HG02981 (cell line): ENCODE measurements at regions not wholly inside any gene's neighbourhood (a gene's known extent, or its start where the extent isn't known, plus 50 kb on each side); places are given as distances from the start of the nearest gene placed in this dataset.
"Not testable (repeated sequence)": the region's sequence is repeated elsewhere in the genome, so short reads cannot be mapped to it uniquely, and the experiment has no call there.

Source experiments
- ATAC-seq: cut with Tn5 transposase; IDR thresholded peaks from one replicate; pipeline ENCODE4 v1.9.1; 2021; ENCODE audit warnings: mild to moderate bottlenecking, moderate library complexity; ENCODE audit not compliant: unreplicated experiment

DNA sequence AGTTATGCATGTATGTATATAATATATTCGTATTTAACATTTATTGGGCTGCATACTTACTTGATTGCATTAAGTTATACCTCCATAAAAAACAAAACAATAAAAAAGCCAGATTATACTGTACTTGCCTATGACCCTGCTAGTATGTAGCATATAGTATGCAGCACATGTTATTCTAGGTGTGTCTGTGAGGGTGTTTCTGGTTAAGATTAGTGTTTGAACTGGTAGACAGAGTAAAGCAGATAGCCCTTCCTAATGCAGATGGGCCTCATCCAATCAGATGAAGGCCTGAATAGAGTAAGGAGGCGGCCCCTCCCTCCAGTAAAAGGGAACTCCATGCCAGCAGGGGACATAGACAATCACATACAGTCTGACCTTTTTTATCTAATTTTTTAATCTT lies 323.3 kb upstream of the USP24 start:
- ATAC-seq: no peak

DNA sequence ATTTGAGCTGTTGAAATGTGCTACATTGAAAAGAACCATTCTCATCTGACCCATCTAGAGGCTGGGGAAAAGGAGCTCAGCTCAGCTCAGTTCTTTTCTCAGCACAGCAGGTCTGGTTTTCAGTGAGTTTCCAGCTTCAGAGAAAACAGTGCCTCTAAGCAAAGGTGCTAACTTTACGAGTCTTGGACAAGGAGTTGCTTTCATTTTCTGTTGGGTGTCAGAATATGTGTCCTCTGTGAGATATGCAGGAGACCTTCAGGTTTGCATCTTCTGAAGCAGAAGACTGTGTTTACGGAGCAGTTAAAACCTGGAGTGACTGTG lies 321.3 kb upstream of the USP24 start:
- ATAC-seq: no peak

DNA sequence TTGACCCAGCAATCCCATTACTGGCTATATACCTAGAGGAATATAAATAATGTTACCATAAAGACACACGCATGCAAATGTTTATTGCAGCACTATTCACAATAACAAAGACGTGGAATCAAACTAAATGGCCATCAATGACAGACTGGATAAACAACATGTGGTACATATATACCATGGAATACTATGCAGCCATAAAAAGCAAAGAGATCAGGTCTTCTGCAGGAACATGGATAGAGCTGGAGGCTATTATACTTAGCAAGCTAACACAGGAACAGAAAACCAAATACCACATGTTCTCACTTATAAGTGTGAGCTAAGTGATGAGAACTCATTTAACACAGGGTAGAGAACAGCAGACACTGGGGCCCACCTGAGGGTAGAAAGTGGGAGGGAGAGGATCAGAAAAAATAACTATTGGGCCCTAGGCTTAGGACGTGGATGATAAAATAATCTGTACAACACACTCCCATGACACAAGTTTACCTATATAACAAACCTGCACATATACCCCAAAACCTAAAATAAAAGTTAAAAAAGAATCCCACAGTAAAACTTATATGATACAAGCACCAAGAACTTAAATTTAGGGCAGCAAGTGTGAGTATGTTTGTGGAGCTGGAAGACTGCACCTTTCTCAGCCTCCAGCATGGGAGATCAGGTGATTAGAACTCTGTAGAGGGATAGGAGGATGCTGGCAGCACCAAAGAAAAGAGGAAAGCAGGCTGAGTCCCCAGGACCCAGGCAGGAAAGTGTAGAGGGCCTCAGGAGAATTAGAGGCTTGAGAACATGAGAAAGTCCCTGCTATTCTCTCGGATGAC lies 320.8 kb upstream of the USP24 start:
- no peak for ATAC-seq

DNA sequence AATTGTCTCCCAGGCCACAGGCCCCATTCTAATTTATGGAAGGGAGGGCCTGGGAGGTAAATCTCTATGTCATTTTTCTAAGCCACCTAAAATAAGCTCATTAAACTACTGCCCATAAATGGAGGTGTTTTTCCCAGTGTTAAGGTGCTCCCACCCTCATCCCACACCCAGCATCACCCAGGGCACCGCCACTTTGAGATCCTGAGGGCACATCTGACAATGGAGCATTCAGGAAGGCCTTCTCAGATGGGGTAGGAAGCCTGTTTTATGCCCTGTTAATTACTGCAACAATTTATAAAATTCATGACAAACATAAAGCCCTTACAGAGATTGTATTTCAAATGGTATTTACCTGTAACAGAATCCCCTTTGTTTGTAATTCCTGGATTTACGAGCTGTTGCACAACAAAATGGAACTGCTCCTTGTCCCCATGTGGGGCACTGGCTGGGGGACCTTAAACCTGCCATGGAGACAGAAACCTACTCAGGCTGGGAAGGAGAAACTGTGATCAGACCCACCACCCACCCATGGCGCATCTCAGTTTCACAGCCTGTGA lies 319.5 kb upstream of the USP24 start:
- no peak for ATAC-seq

DNA sequence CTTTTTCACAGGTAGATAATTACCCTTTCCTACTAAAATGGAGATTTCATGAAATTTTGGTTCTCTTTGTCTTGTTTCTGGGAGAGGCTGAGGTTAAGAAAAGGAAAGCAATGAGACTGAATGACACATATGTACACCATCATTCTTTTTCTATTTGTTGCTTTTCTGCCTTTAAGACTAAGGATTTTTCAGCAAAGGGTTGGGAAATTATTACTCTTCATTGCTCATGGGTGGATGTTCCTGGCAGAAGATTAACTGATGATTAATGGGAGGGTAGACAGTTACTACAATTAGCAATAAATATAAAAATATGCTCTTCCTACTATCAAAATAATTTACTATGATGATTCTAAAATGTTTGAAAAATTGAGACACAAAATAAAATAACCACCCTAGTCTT lies 316.5 kb upstream of the USP24 start:
- ATAC-seq: no peak

DNA sequence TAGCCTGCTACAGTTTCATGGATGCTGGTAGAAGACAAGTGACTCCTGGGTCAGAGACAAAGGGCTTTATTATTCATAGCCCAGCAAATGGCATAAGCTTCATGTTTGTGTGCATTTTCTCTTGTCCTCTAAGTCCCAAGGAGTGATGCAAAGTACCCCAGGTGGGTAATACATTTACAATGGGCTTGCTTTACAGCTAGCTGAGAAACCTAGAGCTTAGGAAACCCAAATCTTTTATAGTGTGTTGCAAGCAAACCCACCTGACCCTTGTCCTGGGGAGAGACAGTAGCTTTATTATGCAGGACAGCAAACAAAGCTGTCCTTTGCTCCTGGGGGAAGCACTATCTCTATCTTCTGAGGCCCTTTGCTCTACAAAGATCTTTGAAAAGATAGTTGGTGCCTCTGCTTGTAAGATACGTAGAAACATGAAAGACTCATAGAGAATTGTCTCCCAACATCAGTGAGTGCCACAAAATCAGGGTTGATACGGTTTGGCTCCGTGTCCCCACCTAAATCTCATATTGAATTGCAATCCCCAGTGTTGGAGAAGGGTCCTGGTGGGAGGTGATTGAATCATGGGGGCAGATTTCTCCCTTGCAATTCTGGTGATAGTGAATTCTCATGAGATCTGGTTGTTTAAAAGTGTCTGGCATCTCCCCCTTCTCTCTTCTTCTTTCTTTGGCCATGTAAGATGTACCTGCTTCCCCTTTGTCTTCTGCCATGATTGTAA lies 315.8 kb upstream of the USP24 start:
- ATAC-seq: no peak

DNA sequence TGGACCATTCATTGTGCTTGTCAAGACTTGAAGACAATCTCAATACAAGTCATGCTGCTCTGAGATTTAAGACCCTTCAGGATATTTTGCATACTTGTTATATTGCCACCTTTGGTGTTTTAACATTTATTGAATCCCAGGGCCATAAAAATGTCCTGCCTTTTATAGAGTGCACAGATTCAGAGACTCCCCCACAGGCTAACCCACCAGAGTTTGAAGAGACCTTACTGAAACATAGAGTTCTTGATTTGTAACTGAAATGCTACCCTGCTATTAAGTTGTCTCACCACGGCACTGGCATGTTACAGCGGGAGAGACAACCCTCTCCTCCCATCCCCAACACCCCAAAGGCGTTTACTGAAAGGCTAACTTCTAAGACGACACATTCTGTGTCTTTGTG lies 313.9 kb upstream of the USP24 start:
- no peak for ATAC-seq

DNA sequence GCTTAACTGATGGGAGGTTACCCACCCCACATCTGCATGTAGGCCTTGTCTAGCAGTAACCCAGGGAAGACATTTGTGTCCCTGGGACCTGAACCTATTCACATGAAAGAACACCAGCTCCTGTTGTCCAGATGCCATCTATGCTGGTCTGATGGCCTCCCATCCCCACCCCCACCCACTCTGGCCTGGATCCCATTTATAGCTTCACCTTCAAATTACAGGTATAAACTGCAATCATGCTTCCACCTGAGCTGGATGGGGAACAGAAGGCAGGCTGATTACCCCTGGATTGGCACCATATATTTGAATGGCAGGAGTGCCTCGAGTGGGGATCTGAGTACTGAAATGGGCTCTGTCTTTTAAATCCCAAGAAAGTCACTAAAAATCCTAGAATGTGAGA lies 312.7 kb upstream of the USP24 start:
- ATAC-seq: no peak

DNA sequence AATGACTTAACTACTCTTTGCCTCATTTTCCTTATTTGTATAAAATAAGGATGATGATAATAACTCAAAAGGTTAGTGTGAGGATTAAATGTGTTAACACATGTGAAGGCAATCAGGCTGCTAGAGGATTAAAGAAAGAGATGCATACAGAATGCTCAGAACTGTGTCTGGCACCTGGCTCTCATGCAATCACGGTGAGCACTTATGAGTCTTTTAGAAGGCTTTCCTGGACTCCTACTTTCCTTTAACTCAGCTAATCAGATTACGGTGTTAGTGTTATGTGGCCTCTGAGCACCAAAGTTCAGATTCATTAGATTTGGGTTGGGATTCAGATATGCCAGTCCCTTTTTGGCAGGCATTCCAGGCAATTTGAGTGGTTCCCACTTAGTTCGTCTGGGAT lies 311.6 kb upstream of the USP24 start:
- no peak for ATAC-seq

DNA sequence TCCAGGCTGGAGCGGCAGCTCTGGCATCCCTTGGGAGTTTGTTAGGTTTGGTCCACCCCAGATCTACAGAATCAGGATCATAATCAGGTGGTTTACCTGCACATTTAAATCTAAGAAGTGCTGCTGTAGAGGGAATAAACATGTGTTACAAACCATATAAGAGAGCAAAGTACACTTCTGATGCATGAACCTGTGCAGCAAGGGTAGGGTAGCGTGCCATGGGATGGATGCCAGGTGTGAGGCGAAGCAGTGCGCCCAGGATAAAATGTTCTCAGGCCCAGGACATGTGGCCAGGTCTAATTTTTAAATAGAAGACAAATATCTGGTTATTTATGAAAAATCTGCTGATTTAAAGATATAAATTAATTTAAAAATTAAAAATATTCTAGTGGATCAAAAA lies 308.8 kb upstream of the USP24 start:
- no peak for ATAC-seq

DNA sequence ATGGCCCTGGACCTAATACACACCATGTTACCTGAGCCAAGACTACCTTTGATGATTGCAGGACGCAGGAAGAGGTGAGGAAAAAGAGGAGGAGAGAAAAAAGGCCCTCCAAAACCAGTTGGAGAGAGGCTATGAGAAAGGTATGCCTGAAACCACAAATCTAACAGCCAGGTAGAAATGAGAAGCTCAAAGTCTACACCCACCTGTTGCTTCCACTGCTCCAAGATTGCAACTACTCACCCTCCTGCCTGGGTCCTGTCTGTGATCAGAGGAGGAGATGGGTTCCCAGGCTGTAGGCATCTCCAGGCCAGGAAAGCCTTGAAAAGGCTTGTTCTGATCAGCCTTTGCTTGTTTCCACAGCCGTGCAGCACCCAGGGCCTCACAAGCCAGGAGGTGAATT lies 307.8 kb upstream of the USP24 start:
- no peak for ATAC-seq

DNA sequence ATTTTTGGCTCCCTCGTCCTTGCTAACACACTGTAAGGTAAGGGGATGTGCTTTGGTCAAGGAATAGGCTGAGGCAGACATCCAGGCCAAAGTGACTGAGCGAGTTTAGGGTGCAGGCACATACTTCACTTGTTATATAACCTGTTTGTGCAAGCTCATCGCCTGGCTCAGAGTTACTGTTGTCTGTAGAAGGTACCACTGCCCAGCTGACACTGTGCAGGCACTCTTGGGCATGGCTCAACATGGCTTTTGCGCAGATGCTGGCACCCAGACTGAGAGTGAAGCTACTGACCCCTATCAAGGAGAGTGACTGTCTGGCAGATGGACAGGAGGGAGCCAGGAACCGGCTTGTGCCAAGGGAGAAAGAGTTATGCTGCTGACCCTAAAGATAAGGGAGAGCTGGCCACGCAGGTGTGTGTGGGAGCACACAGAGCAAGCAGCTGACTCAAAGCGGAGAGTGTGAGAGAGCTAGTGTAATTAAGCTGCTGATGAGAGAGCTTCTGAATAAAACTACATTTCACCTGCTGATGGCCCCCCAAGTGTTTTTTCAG lies 307.3 kb upstream of the USP24 start:
- no peak for ATAC-seq

DNA sequence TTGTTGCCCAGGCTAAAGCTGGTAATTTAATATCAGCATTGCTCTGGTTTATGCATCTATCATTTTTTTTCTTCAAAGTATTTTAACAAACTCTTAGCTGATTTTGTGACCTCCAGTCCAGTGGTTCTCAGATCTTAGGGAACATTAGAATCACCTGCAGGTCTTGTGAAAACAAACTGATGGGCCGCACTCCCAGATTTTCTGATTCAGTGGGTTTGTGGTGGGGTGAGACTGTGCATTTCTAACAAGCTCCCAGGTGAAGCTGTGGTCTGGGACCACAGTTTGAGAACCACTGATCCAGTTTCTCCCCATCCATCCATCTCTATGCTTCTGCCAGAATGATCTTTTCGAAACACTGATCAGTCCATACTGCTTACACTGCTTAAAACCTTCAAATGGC lies 305.7 kb upstream of the USP24 start:
- ATAC-seq: no peak

DNA sequence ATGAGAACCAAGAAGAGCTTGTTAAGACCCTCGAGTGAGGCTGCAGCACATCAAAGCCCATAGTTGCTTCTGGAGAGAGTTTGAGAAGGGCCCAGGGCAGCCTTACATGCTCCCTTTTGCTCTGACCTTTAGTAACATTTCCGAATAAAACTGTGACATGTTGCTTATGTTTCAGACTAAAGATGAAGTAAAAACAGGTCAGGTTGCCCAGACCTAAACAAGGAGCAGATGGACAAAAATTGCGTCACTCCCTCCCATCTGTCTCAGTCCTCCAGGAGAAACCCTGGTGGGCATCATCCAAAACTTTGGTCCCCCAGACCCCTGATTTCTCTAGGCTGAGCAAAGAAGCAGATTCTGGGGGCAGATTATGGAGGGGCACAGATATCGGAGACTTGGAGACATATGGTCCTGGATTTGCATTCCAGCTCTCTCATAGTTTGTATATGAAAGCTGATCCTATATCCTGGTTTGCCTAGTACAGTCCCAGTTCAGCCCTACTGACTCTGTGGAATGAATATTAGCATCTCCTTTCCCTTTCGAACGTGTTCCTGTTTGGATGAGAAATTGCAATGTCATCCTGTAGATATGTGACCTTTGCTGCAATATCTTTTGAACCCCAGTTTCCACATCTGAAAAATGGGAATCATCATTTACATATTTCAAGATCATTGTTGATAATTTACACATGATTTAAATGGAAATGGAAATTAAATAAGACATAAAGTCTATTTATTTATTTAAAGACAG lies 304.9 kb upstream of the USP24 start:
- no peak for ATAC-seq

DNA sequence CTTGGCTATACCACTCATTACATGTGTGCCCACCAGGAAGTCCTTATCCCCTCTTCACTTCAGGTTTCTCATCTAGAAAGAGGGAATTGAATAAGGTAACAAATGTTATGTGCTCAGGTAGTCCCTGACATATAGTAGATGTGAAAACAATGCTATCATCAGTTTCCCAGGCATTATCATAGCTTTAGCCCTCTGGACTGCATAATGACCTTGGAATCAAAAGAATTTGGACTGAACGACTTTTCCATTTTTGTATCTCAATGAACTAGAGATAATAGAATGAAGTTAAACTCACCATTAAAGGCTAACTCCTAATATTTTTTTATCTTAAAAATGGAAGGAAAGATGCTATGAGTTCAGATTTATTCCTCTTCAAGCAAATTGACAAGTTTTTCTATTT lies 304.1 kb upstream of the USP24 start:
- no peak for ATAC-seq

DNA sequence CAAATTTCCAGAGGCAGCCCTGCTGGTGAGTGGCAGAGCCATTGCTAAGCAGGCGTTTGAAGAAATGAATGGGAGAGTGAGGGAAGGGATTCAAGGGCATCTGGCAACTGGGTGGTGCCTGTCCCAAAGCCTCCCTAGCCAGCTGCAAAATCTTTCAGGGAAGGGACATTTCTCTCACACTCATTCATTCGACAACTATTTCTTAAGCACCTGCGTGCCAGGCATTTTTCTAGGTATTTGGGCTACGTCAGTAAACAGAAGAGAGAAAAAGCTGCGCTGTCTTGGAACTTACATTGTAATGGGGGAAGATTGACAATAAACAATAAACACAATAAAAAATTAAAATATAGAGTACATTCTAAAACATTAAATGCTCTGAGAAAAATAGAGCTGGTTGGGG lies 301.9 kb upstream of the USP24 start:
- ATAC-seq: no peak

DNA sequence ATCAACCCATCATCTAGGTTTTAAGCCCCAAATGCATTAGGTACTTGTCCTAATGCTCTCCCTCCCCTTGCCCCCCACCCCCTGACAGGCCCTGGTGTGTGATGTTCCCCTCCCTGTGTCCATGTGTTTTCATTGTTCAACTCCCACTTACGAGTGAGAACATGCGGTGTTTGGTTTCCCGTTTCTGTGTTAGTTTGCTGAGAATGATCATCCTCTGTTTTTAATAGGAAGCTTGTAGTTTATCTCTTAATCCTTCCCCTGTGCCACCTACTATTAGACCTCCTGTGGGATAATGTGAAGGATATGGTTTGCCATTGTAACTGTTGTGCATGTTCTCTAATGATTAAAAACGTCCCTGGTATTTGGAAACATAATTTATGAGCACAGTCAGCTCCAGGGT lies 299.4 kb upstream of the USP24 start:
- ATAC-seq: not testable (repeated sequence)

DNA sequence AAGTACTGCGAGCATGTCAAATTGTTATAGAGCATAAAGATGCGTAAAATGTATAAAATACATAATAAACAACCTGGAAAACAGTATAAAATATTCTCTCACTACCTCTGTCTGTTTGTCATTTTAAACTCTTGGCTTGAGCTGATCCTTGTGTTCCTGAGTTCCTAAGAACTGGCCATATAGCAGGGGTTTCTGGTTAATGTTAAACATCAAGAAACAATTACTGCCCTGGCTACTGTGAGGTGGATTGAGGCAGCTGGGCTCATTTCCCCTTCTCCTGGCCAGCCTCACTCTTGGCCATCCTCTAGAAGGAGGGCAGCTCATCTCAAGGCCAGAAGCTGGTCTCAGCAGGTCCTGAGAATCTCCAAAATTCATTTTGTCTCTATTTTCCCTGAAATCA lies 297.3 kb upstream of the USP24 start:
- no peak for ATAC-seq

DNA sequence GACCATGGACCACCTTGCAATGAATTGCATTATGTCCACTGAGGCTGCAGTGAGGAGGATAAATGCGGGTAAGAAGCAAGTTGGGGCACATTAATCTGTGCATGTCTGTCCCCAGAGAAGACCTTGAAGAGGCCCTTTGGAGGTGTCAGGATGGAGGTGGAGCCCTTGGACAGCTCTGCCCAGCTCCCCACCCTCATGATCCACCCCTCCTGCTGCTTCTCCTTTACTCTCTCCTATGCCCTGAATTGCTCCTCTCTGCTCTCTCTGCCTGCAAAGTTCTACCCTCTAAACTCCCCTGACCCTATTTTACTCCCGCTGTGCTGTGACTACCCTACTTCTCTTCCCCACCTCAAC lies 292.4 kb upstream of the USP24 start:
- ATAC-seq: no peak

DNA sequence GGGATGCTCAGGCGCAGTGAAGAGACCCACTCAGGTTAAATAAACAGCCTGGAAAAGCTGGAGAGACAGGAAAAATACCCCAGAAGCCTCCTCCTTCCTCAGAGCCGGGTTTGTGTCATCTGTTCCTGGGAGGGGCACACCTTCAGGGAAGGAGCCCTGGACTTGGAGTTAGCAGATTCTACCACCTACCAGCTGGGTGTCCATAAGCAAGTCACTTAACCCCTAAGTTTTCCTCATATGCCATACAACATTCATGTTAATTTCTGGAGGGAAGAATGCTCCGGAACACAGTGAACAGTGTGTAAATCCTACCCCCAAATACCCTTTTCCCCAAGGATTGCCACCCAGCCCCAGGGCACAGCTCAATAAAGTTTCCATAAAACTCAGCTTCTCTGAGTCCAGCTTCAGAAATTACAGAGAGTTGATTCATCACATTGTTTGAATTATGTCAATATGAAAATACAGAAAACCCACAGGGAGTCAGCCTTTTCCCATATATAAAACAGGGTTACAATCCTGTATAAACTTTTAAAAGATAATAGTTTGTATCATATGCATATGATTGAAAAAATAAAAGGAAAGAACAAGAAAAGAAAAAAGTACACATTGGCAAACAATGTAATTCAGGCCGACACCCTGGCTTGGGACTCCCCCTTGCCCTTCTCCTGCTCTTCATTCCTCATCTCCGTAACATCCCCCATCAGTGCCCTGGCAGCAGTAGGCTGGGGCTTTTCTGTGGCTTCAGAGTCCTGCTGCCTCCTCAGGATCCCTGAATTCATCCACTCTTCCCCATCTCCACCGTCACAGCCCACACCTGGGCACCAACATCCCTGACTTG lies 291.8 kb upstream of the USP24 start:
- no peak for ATAC-seq

DNA sequence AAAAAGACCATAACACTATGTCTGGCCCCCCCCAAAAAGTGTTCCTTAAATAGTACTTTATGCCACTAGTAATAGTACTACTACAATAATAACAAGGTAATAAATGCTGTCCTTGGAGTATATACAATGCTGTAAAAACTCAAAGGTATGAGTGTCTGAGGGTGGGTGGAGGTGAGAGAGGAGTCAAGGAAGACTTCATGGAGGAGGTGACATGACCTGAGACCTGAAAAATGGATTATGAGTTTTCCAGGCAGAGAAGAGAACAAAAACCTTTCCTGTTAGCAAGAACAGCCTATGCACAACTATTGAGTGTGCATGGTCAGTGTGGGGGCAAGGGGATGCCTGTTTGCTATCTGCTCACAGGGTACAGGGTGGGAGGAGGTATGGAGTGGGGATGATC lies 290.2 kb upstream of the USP24 start:
- ATAC-seq: no peak
